ENCODE measurements at regions not wholly inside any gene's neighbourhood (a gene's known extent, or its start where the extent isn't known, plus 50 kb on each side); places are given as distances from the start of the nearest gene placed in this dataset.

- Histone ChIP-seq H3K4me3 (ENCODE audit: low read depth in 1 of 3, low read length in 3 of 3) (no peak overlapping the region), H3K9me3 (ENCODE audit: control insufficient read depth in 4 of 4, low read length in 3 of 4) (no peaks in the 10 kb centered on the region), H3K4me1 (ENCODE audit: control insufficient read depth in 4 of 4, insufficient read depth in 4 of 4, low read length in 3 of 4) (no peaks in the 10 kb centered on the region), H3K9ac (ENCODE audit: low read depth in 1 of 2, low read length in 2 of 2) (no peak overlapping the region), H3K27me3 (ENCODE audit: control insufficient read depth in 4 of 4, insufficient read depth in 4 of 4, low read length in 3 of 4) (no peaks in the 10 kb centered on the region), H3K36me3 (ENCODE audit: control insufficient read depth in 4 of 4, insufficient read depth in 3 of 4, low read depth in 1 of 4, low read length in 3 of 4) (peaks cover 0 to 6% (median 0%) of the 10 kb centered on the region in 4 donors), H3K27ac (ENCODE audit: low read depth in 1 of 2, low read length in 2 of 2) (no peak overlapping the region)
- TF ChIP-seq JUND (IDR thresholded peaks at IDR 0.05) (no peak), REST (IDR thresholded peaks at IDR 0.05) (no peak), ATF3 (IDR thresholded peaks at IDR 0.05) (no peak), YY1 (IDR thresholded peaks at IDR 0.05) (no peak), SP1 (IDR thresholded peaks at IDR 0.05) (no peak), HNF4A (conservative IDR thresholded peaks at IDR 0.05) (no peak), NR2F2 (IDR thresholded peaks at IDR 0.05) (no peak), FOXA2 (IDR thresholded peaks at IDR 0.05) (no peak), HNF4G (IDR thresholded peaks at IDR 0.05) (no peak), GABPA (IDR thresholded peaks at IDR 0.05 in 1 of 2, conservative IDR thresholded peaks at IDR 0.05 in 1 of 2) (no peak), EGR1 (IDR thresholded peaks at IDR 0.05; ENCODE audit: low read depth in 2 of 2) (no peak), TAF1 (conservative IDR thresholded peaks at IDR 0.05) (no peak), CTCF (IDR thresholded peaks at IDR 0.05; ENCODE audit: low read depth, low read length, missing input control) (no peak), MAX (IDR thresholded peaks at IDR 0.05) (no peak)
- 100% methylated on average over 1 of the region's 1 CpG for whole genome bisulfite sequencing
- DNase-seq (ENCODE audit: low spot score): no peak
These were observed 74.1 kb downstream of the HYCC1 start for GRCh38 chr7:22939842-22940241.

- no peak overlapping the region for H3K4me3 ChIP-seq (ENCODE audit: low read depth in 1 of 3, low read length in 3 of 3)
- TF ChIP-seq FOXA1 (IDR thresholded peaks at IDR 0.05) (no peak), REST (IDR thresholded peaks at IDR 0.05) (no peak), TAF1 (conservative IDR thresholded peaks at IDR 0.05) (no peak), RAD21 (IDR thresholded peaks at IDR 0.05) (no peak), GABPA (IDR thresholded peaks at IDR 0.05 in 1 of 2, conservative IDR thresholded peaks at IDR 0.05 in 1 of 2) (no peak), YY1 (IDR thresholded peaks at IDR 0.05) (no peak), FOXA2 (IDR thresholded peaks at IDR 0.05) (no peak), HNF4G (IDR thresholded peaks at IDR 0.05) (no peak), SP1 (IDR thresholded peaks at IDR 0.05) (no peak), ATF3 (IDR thresholded peaks at IDR 0.05) (no peak), JUND (IDR thresholded peaks at IDR 0.05) (no peak), HNF4A (conservative IDR thresholded peaks at IDR 0.05) (no peak)
- H3K27me3 ChIP-seq (ENCODE audit: control insufficient read depth in 4 of 4, insufficient read depth in 4 of 4, low read length in 3 of 4): no peaks in the 10 kb centered on the region
- H3K36me3 ChIP-seq (ENCODE audit: control insufficient read depth in 4 of 4, insufficient read depth in 3 of 4, low read depth in 1 of 4, low read length in 3 of 4): peaks cover 0 to 3% (median 0%) of the 10 kb centered on the region in 4 donors
- no peaks in the 10 kb centered on the region for H3K9me3 ChIP-seq (ENCODE audit: control insufficient read depth in 4 of 4, low read length in 3 of 4)
- no peak for DNase-seq (ENCODE audit: low spot score)
- no peak overlapping the region for H3K9ac ChIP-seq (ENCODE audit: low read depth in 1 of 2, low read length in 2 of 2)
- H3K4me1 ChIP-seq (ENCODE audit: control insufficient read depth in 4 of 4, insufficient read depth in 4 of 4, low read length in 3 of 4): no peaks in the 10 kb centered on the region
- H3K27ac ChIP-seq (ENCODE audit: low read depth in 1 of 2, low read length in 2 of 2): no peak overlapping the region
- WGBS: 77% methylated on average over 1 of the region's 1 CpG
These were observed 76.0 kb downstream of the HYCC1 start for GRCh38 chr7:22937946-22938345.

Data from liver (tissue), 8 donors.